Neural cell (in vitro differentiated cells): ENCODE measurements at regions not wholly inside any gene's neighbourhood (a gene's known extent, or its start where the extent isn't known, plus 50 kb on each side); places are given as distances from the start of the nearest gene placed in this dataset.

Experiments
- H2AFZ ChIP-seq: fragments of 200-600, 300-800 bp; sonication (generic), shearing (Covaris generic); 2 replicates; pipeline ENCODE4 v1.6.0; 2014; ENCODE audit warnings: low read depth, mild to moderate bottlenecking, antibody characterized with exemption, low read length, moderate library complexity
- H3F3A ChIP-seq: fragments of 200-600 bp; shearing (Covaris generic); 2 replicates; pipeline ENCODE4 v1.6.1; 2016; ENCODE audit warnings: mild to moderate bottlenecking, moderate library complexity, mixed read lengths, antibody characterized with exemption, low read length; ENCODE audit not compliant: insufficient read depth, poor library complexity, severe bottlenecking
- H3K27ac ChIP-seq: fragments of 200-600, 300-800 bp; sonication (generic), shearing (Covaris generic); 2 replicates; pipeline ENCODE4 v1.5.1; 2014; ENCODE audit warnings: mild to moderate bottlenecking, low read length, moderate library complexity
- H3K27me3 ChIP-seq: fragments of 300-800, 200-600 bp; sonication (generic), shearing (Covaris generic); 2 replicates; pipeline ENCODE4 v1.6.0; 2014; ENCODE audit warnings: mild to moderate bottlenecking, low read depth, low read length, moderate library complexity; ENCODE audit not compliant: insufficient read depth
- H3K36me3 ChIP-seq: fragments of 300-800, 200-600 bp; sonication (generic), shearing (Covaris generic); 2 replicates; pipeline ENCODE4 v1.5.1; 2014; ENCODE audit warnings: mild to moderate bottlenecking, antibody characterized with exemption, low read length, moderate library complexity; ENCODE audit not compliant: insufficient read depth
- H3K4me2 ChIP-seq: fragments of 300-800, 200-600 bp; sonication (generic), shearing (Covaris generic); 2 replicates; pipeline ENCODE4 v1.6.0; 2014; ENCODE audit warnings: mild to moderate bottlenecking, low read length
- H3K4me3 ChIP-seq: fragments of 300-800, 200-600 bp; sonication (generic), shearing (Covaris generic); 2 replicates; pipeline ENCODE4 v1.5.1; 2014; ENCODE audit warnings: mild to moderate bottlenecking, low read length, moderate library complexity
- H3K79me2 ChIP-seq: fragments of 200-600 bp; shearing (Covaris generic); replicated peaks from 2 replicates; pipeline ENCODE4 v1.6.0; 2014; ENCODE audit warnings: mild to moderate bottlenecking, low read length, moderate library complexity; ENCODE audit not compliant: insufficient read depth
- H3K9ac ChIP-seq: fragments of 300-800, 200-600 bp; sonication (generic), shearing (Covaris generic); 2 replicates; pipeline ENCODE4 v1.6.1; 2016; ENCODE audit warnings: mild to moderate bottlenecking, low read length, mixed read lengths
- H3K9me2 ChIP-seq: fragments of 200-600 bp; shearing (Covaris generic); 2 replicates; pipeline ENCODE4 v1.6.1; 2016; ENCODE audit warnings: mild to moderate bottlenecking, low read length, mixed read lengths; ENCODE audit not compliant: insufficient read depth
- H3K9me3 ChIP-seq: fragments of 200-600, 300-800 bp; sonication (generic), shearing (Covaris generic); 2 replicates; pipeline ENCODE4 v1.6.1; 2016; ENCODE audit warnings: mild to moderate bottlenecking, mixed run types, low read length, moderate library complexity, mixed read lengths
- H4K20me1 ChIP-seq: fragments of 200-600 bp; shearing (Covaris generic); 2 replicates; pipeline ENCODE4 v1.6.1; 2016; ENCODE audit warnings: mild to moderate bottlenecking, mixed run types; ENCODE audit not compliant: insufficient read depth
- EP300 ChIP-seq: fragments of 450-650 bp; conservative IDR thresholded peaks from 2 replicates; pipeline ENCODE4 v1.6.1; 2014; ENCODE audit warnings: antibody characterized with exemption, mild to moderate bottlenecking, moderate library complexity; ENCODE audit not compliant: poor library complexity, severe bottlenecking
- EZH2 ChIP-seq: fragments of 200-600, 300-800 bp; shearing (Covaris generic), sonication (generic); IDR thresholded peaks from 2 replicates; pipeline ENCODE4 v1.6.1; 2014; ENCODE audit warnings: antibody characterized with exemption, low read length, borderline replicate concordance, mild to moderate bottlenecking; ENCODE audit not compliant: insufficient read depth, poor library complexity, severe bottlenecking
- POLR2AphosphoS5 ChIP-seq: IDR thresholded peaks from 2 replicates; pipeline ENCODE4 v1.6.1; 2012
- RAD21 ChIP-seq: fragments of 450-650 bp; conservative IDR thresholded peaks from 2 replicates; pipeline ENCODE4 v1.6.1; 2014; ENCODE audit warnings: antibody characterized with exemption, mild to moderate bottlenecking, moderate library complexity
- SMC3 ChIP-seq: fragments of 450-650 bp; conservative IDR thresholded peaks from 2 replicates; pipeline ENCODE4 v1.6.1; 2014; ENCODE audit warnings: antibody characterized with exemption, mild to moderate bottlenecking, moderate library complexity; ENCODE audit not compliant: poor library complexity
- TAF1 ChIP-seq: IDR thresholded peaks from 2 replicates; pipeline ENCODE4 v1.6.1; 2012; ENCODE audit warnings: low read depth
- TF ChIP-seq, protein P1 (sequence below): fragments of 450-650 bp; IDR thresholded peaks from 2 replicates; pipeline ENCODE4 v1.5.1; 2014; ENCODE audit warnings: antibody characterized with exemption, mild to moderate bottlenecking, moderate library complexity; ENCODE audit not compliant: poor library complexity, severe bottlenecking
- TF ChIP-seq, protein P2 (sequence below): IDR thresholded peaks from 2 replicates; pipeline ENCODE4 v1.6.1; 2012; ENCODE audit warnings: borderline replicate concordance

DNA sequence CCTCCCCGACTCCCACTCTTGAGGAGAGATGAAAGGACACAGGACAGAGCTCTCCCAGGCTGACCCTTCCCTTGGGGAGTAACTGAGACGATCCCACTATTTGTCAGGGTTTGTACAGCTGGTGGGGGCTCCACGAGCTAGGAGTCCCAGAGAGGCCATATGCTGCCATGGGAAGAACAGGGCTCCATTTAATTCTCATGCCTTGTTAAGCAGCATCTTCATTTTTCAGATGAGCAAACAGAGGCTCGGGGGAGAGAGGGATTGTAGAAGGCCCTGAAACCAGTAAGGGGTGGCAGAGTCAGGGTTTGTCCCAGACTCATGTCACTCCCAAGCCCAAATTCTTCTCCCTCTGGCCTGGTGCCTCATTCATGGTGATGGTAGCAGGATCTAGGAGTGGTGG lies 176.4 kb downstream of the NSG2 start:
- no peaks in the 10 kb centered on the region for H3K9me3 ChIP-seq
- no peaks in the 10 kb centered on the region for H3F3A ChIP-seq
- TF ChIP-seq, protein P1, sequence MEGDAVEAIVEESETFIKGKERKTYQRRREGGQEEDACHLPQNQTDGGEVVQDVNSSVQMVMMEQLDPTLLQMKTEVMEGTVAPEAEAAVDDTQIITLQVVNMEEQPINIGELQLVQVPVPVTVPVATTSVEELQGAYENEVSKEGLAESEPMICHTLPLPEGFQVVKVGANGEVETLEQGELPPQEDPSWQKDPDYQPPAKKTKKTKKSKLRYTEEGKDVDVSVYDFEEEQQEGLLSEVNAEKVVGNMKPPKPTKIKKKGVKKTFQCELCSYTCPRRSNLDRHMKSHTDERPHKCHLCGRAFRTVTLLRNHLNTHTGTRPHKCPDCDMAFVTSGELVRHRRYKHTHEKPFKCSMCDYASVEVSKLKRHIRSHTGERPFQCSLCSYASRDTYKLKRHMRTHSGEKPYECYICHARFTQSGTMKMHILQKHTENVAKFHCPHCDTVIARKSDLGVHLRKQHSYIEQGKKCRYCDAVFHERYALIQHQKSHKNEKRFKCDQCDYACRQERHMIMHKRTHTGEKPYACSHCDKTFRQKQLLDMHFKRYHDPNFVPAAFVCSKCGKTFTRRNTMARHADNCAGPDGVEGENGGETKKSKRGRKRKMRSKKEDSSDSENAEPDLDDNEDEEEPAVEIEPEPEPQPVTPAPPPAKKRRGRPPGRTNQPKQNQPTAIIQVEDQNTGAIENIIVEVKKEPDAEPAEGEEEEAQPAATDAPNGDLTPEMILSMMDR: no peak
- TF ChIP-seq SMC3: no peak
- H3K79me2 ChIP-seq: no peaks in the 10 kb centered on the region
- H3K4me3 ChIP-seq: no peak overlapping the region
- no peak overlapping the region for H2AFZ ChIP-seq
- H3K36me3 ChIP-seq: no peaks in the 10 kb centered on the region
- H3K27ac ChIP-seq: no peak overlapping the region
- H4K20me1 ChIP-seq: no peaks in the 10 kb centered on the region
- H3K4me2 ChIP-seq: no peak overlapping the region
- H3K9ac ChIP-seq: no peak overlapping the region
- no peaks in the 10 kb centered on the region for H3K9me2 ChIP-seq
- no peaks in the 10 kb centered on the region for H3K27me3 ChIP-seq

DNA sequence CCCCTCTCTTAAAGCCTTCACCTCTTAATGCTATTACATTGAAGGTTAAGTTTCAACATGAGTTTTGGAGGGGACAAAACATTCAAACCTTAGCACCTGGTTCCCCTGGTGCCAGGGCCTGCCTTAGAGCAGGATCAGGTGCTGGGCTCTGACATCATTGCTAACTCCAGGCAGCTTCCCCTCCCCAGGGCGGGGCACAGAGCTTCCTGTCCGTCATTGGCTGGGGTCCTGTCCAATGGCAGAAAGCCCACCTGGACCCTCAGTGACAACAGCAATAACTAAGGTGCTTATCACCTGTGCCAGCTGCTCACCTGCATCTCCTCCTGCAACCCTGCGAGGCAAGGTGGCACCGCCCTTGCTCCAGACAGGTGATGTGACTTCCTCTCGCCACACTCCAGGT lies 177.4 kb downstream of the NSG2 start:
- H3K9me2 ChIP-seq: no peaks in the 10 kb centered on the region
- no peak overlapping the region for H3K9ac ChIP-seq
- H2AFZ ChIP-seq: no peak overlapping the region
- H3K27ac ChIP-seq: no peak overlapping the region
- H3K4me3 ChIP-seq: no peak overlapping the region
- no peaks in the 10 kb centered on the region for H4K20me1 ChIP-seq
- no peaks in the 10 kb centered on the region for H3F3A ChIP-seq
- H3K4me2 ChIP-seq: no peak overlapping the region
- H3K36me3 ChIP-seq: no peaks in the 10 kb centered on the region
- no peaks in the 10 kb centered on the region for H3K9me3 ChIP-seq
- H3K27me3 ChIP-seq: no peaks in the 10 kb centered on the region
- TF ChIP-seq, protein P1: no peak
- no peak for TF ChIP-seq POLR2AphosphoS5
- no peaks in the 10 kb centered on the region for H3K79me2 ChIP-seq

DNA sequence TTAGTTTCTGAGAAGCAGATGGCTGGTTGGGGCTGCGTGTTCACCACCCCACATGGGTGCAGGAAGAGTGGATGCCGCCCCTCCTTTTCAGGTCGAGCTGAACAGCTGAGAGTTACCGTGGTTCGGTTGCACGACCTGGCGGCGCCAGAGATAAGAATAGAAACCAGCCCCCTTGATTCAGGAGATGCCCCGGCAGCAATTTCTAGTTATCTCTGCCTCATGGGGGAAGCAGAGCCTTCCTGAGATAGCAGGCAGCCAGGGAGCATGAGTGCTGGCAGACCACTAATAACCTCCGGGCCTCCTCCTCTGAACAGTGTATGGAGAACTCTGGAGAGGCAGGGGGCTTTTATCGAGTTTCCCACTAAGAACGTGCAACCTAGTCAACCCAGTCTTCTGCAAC lies 177.8 kb downstream of the NSG2 start:
- no peaks in the 10 kb centered on the region for H3F3A ChIP-seq
- no peaks in the 10 kb centered on the region for H3K79me2 ChIP-seq
- no peaks in the 10 kb centered on the region for H3K9me3 ChIP-seq
- no peak overlapping the region for H3K27ac ChIP-seq
- no peaks in the 10 kb centered on the region for H3K9me2 ChIP-seq
- TF ChIP-seq POLR2AphosphoS5 (no peak), RAD21 (no peak), TAF1 (no peak)
- H3K9ac ChIP-seq: no peak overlapping the region
- H3K27me3 ChIP-seq: no peaks in the 10 kb centered on the region
- no peaks in the 10 kb centered on the region for H3K36me3 ChIP-seq
- no peak overlapping the region for H2AFZ ChIP-seq
- H3K4me2 ChIP-seq: no peak overlapping the region
- no peaks in the 10 kb centered on the region for H4K20me1 ChIP-seq
- H3K4me3 ChIP-seq: no peak overlapping the region

DNA sequence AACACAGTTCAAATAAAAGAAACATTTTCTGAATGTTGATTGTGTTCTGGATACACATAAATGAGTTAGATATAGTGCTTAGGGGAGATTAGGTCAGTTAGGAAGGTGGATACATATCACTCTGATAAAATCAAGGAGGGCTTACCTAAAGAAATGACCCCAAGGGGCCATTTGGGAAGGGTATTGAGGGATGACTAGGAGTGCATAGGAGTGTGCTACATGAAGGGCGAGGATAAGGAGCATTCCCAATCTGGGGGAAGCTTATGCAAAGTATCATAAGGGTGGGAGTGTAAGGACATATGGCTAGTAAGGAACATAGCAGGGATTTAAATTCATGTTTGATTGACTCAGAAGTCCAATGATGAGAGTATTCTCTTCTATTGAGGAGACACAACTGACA lies 183.6 kb downstream of the NSG2 start:
- H4K20me1 ChIP-seq: no peaks in the 10 kb centered on the region
- TF ChIP-seq EZH2 (no peak), SMC3 (no peak), TAF1 (no peak), RAD21 (no peak), EP300 (no peak), POLR2AphosphoS5 (no peak)
- TF ChIP-seq, protein P1: no peak
- TF ChIP-seq, protein P2, sequence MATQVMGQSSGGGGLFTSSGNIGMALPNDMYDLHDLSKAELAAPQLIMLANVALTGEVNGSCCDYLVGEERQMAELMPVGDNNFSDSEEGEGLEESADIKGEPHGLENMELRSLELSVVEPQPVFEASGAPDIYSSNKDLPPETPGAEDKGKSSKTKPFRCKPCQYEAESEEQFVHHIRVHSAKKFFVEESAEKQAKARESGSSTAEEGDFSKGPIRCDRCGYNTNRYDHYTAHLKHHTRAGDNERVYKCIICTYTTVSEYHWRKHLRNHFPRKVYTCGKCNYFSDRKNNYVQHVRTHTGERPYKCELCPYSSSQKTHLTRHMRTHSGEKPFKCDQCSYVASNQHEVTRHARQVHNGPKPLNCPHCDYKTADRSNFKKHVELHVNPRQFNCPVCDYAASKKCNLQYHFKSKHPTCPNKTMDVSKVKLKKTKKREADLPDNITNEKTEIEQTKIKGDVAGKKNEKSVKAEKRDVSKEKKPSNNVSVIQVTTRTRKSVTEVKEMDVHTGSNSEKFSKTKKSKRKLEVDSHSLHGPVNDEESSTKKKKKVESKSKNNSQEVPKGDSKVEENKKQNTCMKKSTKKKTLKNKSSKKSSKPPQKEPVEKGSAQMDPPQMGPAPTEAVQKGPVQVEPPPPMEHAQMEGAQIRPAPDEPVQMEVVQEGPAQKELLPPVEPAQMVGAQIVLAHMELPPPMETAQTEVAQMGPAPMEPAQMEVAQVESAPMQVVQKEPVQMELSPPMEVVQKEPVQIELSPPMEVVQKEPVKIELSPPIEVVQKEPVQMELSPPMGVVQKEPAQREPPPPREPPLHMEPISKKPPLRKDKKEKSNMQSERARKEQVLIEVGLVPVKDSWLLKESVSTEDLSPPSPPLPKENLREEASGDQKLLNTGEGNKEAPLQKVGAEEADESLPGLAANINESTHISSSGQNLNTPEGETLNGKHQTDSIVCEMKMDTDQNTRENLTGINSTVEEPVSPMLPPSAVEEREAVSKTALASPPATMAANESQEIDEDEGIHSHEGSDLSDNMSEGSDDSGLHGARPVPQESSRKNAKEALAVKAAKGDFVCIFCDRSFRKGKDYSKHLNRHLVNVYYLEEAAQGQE: no peak

More for the DNA sequence above, 183.6 kb downstream of the NSG2 start:
- H3K27me3 ChIP-seq: no peaks in the 10 kb centered on the region
- H2AFZ ChIP-seq: no peak overlapping the region
- H3K9ac ChIP-seq: no peak overlapping the region
- H3K27ac ChIP-seq: no peak overlapping the region
- H3F3A ChIP-seq: no peaks in the 10 kb centered on the region
- no peaks in the 10 kb centered on the region for H3K36me3 ChIP-seq
- H3K9me3 ChIP-seq: no peaks in the 10 kb centered on the region
- H3K9me2 ChIP-seq: no peaks in the 10 kb centered on the region
- H3K4me2 ChIP-seq: no peak overlapping the region
- H3K4me3 ChIP-seq: no peak overlapping the region
- H3K79me2 ChIP-seq: no peaks in the 10 kb centered on the region
